RWPE1 (cell line): ENCODE measurements at regions not wholly inside any gene's neighbourhood (a gene's known extent, or its start where the extent isn't known, plus 50 kb on each side); places are given as distances from the start of the nearest gene placed in this dataset.

Experiments
- CTCF ChIA-PET: fragments of 350-600 bp; sonication (Branson Sonifier 250); formaldehyde crosslinking; extraction: SDS; loops from one replicate; lab custom pipeline; 2021; lab: Yijun Ruan, JAX
- POLR2A ChIA-PET: fragments of 400-600 bp; formaldehyde crosslinking; extraction: SDS; loops from one replicate; lab custom pipeline; 2020; ENCODE audit warnings: antibody characterized with exemption; ENCODE audit not compliant: low non-redundant PET; lab: Yijun Ruan, JAX
- DNase-seq: peaks from one replicate; pipeline ENCODE4 v3.0.0; 2012; ENCODE audit warnings: low spot score
- H3K27ac ChIP-seq: fragments of 450-650 bp; 2 replicates; pipeline ENCODE4 v1.5.1; 2017
- TF ChIP-seq, protein P1 (sequence below): fragments of 450-650 bp; conservative IDR thresholded peaks from 2 replicates; pipeline ENCODE4 v1.5.1; 2017; ENCODE audit warnings: low read depth, mild to moderate bottlenecking

DNA sequence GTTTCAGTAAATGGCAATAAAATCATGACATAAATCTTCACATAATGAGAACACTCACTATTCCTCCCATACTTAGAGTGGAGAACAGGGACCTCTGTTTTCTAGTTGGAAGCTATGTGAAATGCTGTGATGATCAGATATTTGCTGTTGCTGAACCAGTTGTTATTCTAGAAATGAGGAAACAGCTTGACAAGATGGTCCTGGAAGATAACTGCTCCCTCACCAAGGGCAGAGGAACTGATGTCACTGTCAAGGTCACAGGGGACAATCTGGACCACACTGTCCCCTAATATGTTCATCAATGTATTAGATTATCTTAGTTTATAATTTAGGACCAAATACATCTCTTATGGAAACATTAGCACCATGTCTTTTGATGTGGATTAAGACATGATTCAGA lies 1173.3 kb downstream of the PCDH17 start:
- ChIA-PET CTCF (interaction anchor here (0.6 to 0.7 kb wide), 2 partner anchors 546 to 1513 kb away, joined by 3 read pairs; no protein-coding TSS in a partner anchor), POLR2A (no interaction called here)
- H3K27ac ChIP-seq, result no peak overlapping the region
- no peak for DNase-seq
- TF ChIP-seq, protein P1, sequence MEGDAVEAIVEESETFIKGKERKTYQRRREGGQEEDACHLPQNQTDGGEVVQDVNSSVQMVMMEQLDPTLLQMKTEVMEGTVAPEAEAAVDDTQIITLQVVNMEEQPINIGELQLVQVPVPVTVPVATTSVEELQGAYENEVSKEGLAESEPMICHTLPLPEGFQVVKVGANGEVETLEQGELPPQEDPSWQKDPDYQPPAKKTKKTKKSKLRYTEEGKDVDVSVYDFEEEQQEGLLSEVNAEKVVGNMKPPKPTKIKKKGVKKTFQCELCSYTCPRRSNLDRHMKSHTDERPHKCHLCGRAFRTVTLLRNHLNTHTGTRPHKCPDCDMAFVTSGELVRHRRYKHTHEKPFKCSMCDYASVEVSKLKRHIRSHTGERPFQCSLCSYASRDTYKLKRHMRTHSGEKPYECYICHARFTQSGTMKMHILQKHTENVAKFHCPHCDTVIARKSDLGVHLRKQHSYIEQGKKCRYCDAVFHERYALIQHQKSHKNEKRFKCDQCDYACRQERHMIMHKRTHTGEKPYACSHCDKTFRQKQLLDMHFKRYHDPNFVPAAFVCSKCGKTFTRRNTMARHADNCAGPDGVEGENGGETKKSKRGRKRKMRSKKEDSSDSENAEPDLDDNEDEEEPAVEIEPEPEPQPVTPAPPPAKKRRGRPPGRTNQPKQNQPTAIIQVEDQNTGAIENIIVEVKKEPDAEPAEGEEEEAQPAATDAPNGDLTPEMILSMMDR, result no peak

DNA sequence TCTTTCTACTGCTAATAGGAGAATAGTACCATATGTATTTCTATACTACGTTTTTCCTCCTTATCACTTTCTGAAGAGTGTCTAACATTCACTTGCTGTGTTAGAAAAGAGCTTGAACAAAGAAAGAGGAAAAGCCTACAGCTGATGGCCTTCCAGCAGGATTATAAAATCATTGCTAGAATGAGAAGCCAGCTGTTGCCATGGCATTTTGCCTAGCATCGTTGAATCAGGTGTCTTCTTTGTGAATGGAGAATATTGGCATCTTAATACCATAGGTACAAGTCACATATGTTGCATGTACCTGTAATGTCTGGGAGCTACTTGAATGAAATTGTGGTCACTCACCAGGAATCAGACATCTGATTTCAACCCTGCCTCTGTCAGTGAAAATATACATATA lies 1174.9 kb downstream of the PCDH17 start:
- ChIA-PET CTCF (interaction anchor here (0.7 kb wide), 1 partner anchor 169 kb away, joined by 5 read pairs; no protein-coding TSS in a partner anchor), POLR2A (no interaction called here)
- TF ChIP-seq, protein P1, result no peak
- no peak overlapping the region for H3K27ac ChIP-seq
- no peak for DNase-seq

DNA sequence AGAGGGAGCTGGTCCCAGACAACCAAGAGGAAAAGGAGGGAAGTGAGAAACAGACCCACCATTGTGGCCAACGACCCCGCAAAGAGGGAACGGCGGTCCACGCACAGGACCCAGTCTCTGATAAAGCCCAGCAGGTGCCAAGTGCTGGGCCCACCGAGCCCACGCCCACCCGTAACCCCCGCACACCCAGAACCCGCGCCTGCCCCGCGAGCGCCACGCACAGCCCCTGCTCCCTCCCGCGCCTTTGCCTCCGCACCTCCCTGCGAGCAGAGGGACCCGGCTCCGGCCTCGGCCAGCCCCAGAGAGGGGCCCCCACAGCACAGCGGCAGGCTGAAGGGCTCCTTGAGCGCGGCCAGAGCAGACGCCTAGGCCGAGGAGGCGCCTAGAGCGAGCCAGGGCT lies 1192.2 kb downstream of the PCDH17 start:
- H3K27ac ChIP-seq, result no peak overlapping the region
- DNase-seq, result no peak
- ChIA-PET CTCF (no interaction called here), POLR2A (no interaction called here)
- TF ChIP-seq, protein P1, result no peak

DNA sequence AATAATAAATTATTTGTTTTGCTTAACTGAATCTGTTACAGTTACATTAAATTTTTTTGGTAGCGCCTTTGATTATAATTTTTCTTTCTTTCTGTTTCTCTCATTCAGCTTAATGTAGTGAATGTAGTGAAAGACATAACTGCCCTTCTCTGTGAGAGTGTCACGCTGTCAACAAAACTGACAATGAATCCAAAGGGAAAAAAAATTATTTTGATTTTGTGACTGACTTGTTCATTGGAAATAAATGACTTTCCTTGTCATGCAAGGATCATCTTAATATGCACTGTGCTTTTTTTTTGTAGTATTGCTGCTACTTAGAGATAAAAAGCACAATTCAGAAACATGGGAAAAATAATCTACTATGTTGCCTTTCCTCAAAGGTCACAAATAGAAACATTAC lies 1196.4 kb downstream of the PCDH17 start:
- DNase-seq, result no peak
- ChIA-PET POLR2A (no interaction called here), CTCF (interaction anchor here (0.7 kb wide), 1 partner anchor 1040 kb away, joined by 8 read pairs; no protein-coding TSS in a partner anchor)
- no peak overlapping the region for H3K27ac ChIP-seq
- TF ChIP-seq, protein P1, result no peak

DNA sequence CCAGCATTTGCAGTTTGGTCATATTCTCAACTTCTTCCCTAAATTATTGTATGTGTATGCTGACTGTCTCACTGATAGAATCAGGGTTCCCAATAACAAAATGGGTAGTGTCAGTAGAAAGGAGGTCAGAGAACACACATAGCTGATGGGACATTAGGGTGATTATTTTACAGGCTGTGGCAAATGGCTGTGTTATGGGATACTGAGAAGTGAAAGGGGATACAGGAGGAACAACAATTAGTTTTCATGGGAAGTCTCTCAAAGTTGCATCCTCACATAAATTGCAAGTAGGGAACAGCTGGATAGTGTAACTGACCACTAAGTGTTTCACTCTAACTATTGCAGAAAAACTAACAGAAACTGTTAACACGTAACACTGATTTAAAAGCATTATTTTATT lies 1199.3 kb downstream of the PCDH17 start:
- TF ChIP-seq, protein P1, result no peak
- no peak for DNase-seq
- ChIA-PET CTCF (no interaction called here), POLR2A (no interaction called here)
- no peak overlapping the region for H3K27ac ChIP-seq

DNA sequence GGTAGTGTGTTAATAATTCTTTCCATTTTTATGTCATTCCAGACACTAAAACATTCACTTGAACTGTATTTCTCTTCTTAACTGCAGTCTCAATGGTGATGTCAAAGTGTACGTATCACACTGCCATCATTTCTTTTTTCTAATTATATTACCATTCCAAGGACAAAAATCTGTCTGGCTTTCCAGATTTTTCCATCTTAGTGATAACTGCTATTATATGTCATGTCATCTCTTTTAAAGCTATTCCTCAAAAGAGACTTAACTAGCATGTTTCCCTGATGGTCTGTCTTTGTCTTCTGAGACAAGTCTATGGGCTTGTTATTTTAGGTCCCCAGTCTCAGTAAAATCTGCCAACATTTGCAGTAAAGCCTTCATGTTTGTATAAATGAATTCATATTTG lies 1207.1 kb downstream of the PCDH17 start:
- TF ChIP-seq, protein P1, result no peak
- ChIA-PET POLR2A (no interaction called here), CTCF (no interaction called here)
- no peak overlapping the region for H3K27ac ChIP-seq
- no peak for DNase-seq

DNA sequence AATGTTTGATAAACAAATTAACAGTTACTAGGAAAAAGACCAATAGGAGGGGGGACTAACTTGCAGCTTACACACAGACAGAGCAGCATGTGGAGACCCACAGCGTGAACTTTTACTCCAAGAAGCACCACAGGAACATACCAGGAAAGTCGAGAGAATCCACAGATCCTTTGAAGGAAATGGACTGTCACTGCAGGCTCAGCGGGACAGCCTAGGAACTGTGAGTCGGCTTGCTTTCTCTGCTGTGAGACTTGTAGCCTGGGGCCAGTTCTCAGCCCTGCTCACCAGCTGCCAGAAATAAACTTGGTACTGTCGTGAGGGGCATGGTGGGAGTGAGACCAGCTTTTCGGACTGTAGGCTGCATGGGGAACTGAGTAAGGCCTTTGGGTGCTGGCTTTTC lies 1211.5 kb downstream of the PCDH17 start:
- DNase-seq, result no peak
- CTCF ChIA-PET, result interaction anchor here (0.6 kb wide), 1 partner anchor 485 kb away, joined by 6 read pairs; no protein-coding TSS in a partner anchor
- H3K27ac ChIP-seq, result no peak overlapping the region
- TF ChIP-seq, protein P1, result no peak
- POLR2A ChIA-PET, result no interaction called here
